PC-3 (cell line): ENCODE measurements at regions not wholly inside any gene's neighbourhood (a gene's known extent, or its start where the extent isn't known, plus 50 kb on each side); places are given as distances from the start of the nearest gene placed in this dataset.

Experiments
- ATAC-seq: fragments of 200-7000 bp; cut with Tn5 transposase; 2 replicates; pipeline ENCODE4 v1.9.1; 2020; ENCODE audit warnings: mild to moderate bottlenecking, moderate library complexity
- BruUV-seq: library from RNA; stranded (reverse); fragments of 400-500 nt; replicated peaks from 2 replicates; lab custom pipeline; 2021; lab: Mats Ljungman, UMichigan
- CTCF ChIA-PET: fragments of 300-600 bp; sonication (Branson Sonifier 250); formaldehyde crosslinking; loops from one replicate; lab custom pipeline; 2022; ENCODE audit warnings: antibody characterized with exemption; lab: Charles Lee
- POLR2A ChIA-PET: fragments of 300-600 bp; sonication (Branson Sonifier 250); formaldehyde crosslinking; loops from one replicate; lab custom pipeline; 2022; ENCODE audit warnings: antibody characterized with exemption; ENCODE audit not compliant: unreplicated experiment; lab: Charles Lee
- DNase-seq: peaks from one replicate; pipeline ENCODE4 v3.0.0-alpha.2; 2015
- H2AFZ ChIP-seq: fragments of 300-600 bp; sonication (generic); 2 replicates; pipeline ENCODE4 v1.6.0; 2016; ENCODE audit warnings: antibody characterized with exemption, low read length
- H3F3A ChIP-seq: fragments of 300-600 bp; sonication (generic); one replicate; pipeline ENCODE4 v1.6.0; 2017; ENCODE audit warnings: antibody characterized with exemption, low read length, control low read depth, mild to moderate bottlenecking; ENCODE audit not compliant: unreplicated experiment
- H3K27ac ChIP-seq: fragments of 300-600 bp; sonication (generic); 2 replicates; pipeline ENCODE4 v1.5.1; 2016; ENCODE audit warnings: mild to moderate bottlenecking, low read length
- H3K27me3 ChIP-seq: fragments of 300-600 bp; sonication (generic); 2 replicates; pipeline ENCODE4 v1.6.1; 2016; ENCODE audit warnings: low read length, mixed read lengths
- H3K36me3 ChIP-seq: fragments of 300-600 bp; sonication (generic); 2 replicates; pipeline ENCODE4 v1.6.1; 2016; ENCODE audit warnings: low read depth, mixed run types, low read length, mixed read lengths
- H3K4me1 ChIP-seq: fragments of 300-600 bp; sonication (generic); 2 replicates; pipeline ENCODE4 v1.5.1; 2016; ENCODE audit warnings: low read length; ENCODE audit not compliant: insufficient read depth
- H3K4me2 ChIP-seq: fragments of 300-600 bp; sonication (generic); 2 replicates; pipeline ENCODE4 v1.6.0; 2016; ENCODE audit warnings: low read length
- H3K4me3 ChIP-seq: fragments of 300-600 bp; sonication (generic); 2 replicates; pipeline ENCODE4 v1.5.1; 2016; ENCODE audit warnings: mild to moderate bottlenecking, low read length, mixed read lengths
- H3K79me2 ChIP-seq: fragments of 300-600 bp; sonication (generic); 2 replicates; pipeline ENCODE4 v1.6.1; 2017; ENCODE audit warnings: low read length, mixed read lengths
- H3K9ac ChIP-seq: fragments of 300-600 bp; sonication (generic); 2 replicates; pipeline ENCODE4 v1.6.0; 2016; ENCODE audit warnings: mild to moderate bottlenecking, low read length
- H3K9me2 ChIP-seq: fragments of 300-600 bp; sonication (generic); replicated peaks from 2 replicates; pipeline ENCODE4 v1.6.1; 2016; ENCODE audit warnings: mixed run types, low read length, mixed read lengths
- H3K9me3 ChIP-seq: fragments of 300-600 bp; sonication (generic); 2 replicates; pipeline ENCODE4 v1.6.1; 2016; ENCODE audit warnings: low read length, mixed read lengths
- H4K20me1 ChIP-seq: fragments of 300-600 bp; sonication (generic); 2 replicates; pipeline ENCODE4 v1.6.1; 2016; ENCODE audit warnings: low read length, mixed read lengths
- CTCF ChIP-seq: fragments of 300-600 bp; sonication (generic); conservative IDR thresholded peaks from 2 replicates; pipeline ENCODE4 v1.5.1; 2017; ENCODE audit warnings: antibody characterized with exemption, low read depth, mild to moderate bottlenecking, low read length
- EZH2 ChIP-seq: fragments of 300-600 bp; sonication (generic); IDR thresholded peaks from one replicate; pipeline ENCODE4 v1.6.1; 2017; ENCODE audit warnings: antibody characterized with exemption, mild to moderate bottlenecking, low read length; ENCODE audit not compliant: unreplicated experiment
- EZH2phosphoT487 ChIP-seq: fragments of 300-600 bp; sonication (generic); IDR thresholded peaks from 2 replicates; pipeline ENCODE4 v1.6.1; 2018; ENCODE audit warnings: mild to moderate bottlenecking, antibody characterized with exemption, low read length, borderline replicate concordance
- intact Hi-C: fragments of 100-400 bp; cut with micrococcal nuclease; formaldehyde crosslinking; loops from 2 replicates; pipeline ENCODE4 v1.9.0; 2023

DNA sequence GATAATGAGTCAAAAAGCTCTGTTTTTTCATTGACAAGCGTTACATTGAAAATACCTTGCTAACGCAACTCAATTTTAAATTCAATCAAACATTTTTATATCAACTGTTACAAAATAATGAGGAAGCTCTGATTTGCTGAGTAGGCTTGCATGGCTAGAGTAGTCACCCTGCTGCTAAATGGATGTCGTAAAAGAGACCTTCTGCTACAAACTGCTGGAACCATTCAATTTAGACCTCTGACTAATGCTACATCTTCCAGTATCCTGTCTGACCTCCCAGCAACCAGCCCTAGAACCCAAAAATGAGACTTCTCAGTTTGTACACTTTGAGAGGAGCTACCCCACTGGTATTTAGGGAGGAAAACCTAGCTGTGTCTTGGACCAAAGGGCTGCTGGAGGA, 84.0 kb upstream of the ELMO1 start:
- H3K36me3 ChIP-seq, result no peaks in the 10 kb centered on the region
- no peak overlapping the region for H3K27ac ChIP-seq
- no peak overlapping the region for H3K4me3 ChIP-seq
- intact Hi-C loops, result no loop called here
- DNase-seq (no peak), ATAC-seq (no peak)
- BruUV-seq, result no TSS peak
- H3F3A ChIP-seq, result no peaks in the 10 kb centered on the region
- H3K4me1 ChIP-seq, result no peaks in the 10 kb centered on the region
- H3K9me2 ChIP-seq, result no peaks in the 10 kb centered on the region
- H3K79me2 ChIP-seq, result no peaks in the 10 kb centered on the region
- ChIA-PET CTCF (no interaction called here), POLR2A (no interaction called here)
- no peak overlapping the region for H2AFZ ChIP-seq
- H4K20me1 ChIP-seq, result no peaks in the 10 kb centered on the region
- no peak overlapping the region for H3K9ac ChIP-seq
- H3K9me3 ChIP-seq, result 0 out of 2 replicates have a peak, but pooled peaks cover 6% of the 10 kb centered on the region
- no peaks in the 10 kb centered on the region for H3K27me3 ChIP-seq
- H3K4me2 ChIP-seq, result no peak overlapping the region
- TF ChIP-seq EZH2 (no peak), EZH2phosphoT487 (no peak), CTCF (no peak)

DNA sequence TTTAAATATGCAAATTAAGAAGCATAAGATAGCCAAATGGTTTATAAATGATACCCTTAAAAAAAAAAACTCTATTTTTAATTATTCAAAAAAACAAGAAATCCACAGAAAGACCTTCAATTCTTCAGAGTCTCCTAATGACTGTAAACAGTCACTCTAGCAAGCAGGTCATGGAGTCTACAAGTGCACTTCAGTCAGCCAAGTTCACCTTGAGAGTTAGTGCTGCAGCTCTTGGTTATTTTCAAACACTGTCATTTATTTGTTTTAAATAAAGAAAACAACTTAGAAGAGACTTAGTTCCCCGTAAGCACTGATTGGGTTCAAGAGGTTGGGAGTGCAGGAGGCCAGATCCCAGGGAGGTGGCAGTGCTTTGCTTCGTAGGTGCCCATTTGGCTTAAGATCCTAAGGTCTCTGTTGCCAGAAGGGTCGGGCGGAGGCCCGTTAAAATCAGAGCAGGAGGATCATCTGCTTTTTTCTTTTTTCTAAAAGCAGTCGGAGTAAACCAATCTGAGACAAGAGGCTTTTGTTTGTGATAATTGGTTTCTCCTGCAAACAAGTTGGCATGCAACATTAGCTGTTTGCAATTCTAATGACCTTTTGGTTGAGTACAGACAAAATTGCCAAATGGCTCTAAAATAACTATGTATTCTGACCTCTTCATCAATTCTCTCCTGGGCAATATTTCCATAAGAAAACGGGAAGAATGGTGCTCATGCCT, 86.4 kb upstream of the ELMO1 start:
- ATAC-seq (no peak), DNase-seq (no peak)
- no peak overlapping the region for H2AFZ ChIP-seq
- BruUV-seq, result no TSS peak
- no peaks in the 10 kb centered on the region for H3K9me3 ChIP-seq
- intact Hi-C loops, result no loop called here
- no peak for TF ChIP-seq CTCF
- TF ChIP-seq EZH2phosphoT487, result no peak
- TF ChIP-seq EZH2, result no peak
- H3K27me3 ChIP-seq, result no peaks in the 10 kb centered on the region
- POLR2A ChIA-PET, result no interaction called here
- H3K4me3 ChIP-seq, result no peak overlapping the region
- H3F3A ChIP-seq, result no peaks in the 10 kb centered on the region
- H3K36me3 ChIP-seq, result no peaks in the 10 kb centered on the region
- CTCF ChIA-PET, result no interaction called here
- H3K4me2 ChIP-seq, result no peak overlapping the region
- H3K9ac ChIP-seq, result no peak overlapping the region
- no peaks in the 10 kb centered on the region for H3K4me1 ChIP-seq
- no peak overlapping the region for H3K27ac ChIP-seq
- no peaks in the 10 kb centered on the region for H3K9me2 ChIP-seq
- no peaks in the 10 kb centered on the region for H4K20me1 ChIP-seq
- H3K79me2 ChIP-seq, result no peaks in the 10 kb centered on the region

DNA sequence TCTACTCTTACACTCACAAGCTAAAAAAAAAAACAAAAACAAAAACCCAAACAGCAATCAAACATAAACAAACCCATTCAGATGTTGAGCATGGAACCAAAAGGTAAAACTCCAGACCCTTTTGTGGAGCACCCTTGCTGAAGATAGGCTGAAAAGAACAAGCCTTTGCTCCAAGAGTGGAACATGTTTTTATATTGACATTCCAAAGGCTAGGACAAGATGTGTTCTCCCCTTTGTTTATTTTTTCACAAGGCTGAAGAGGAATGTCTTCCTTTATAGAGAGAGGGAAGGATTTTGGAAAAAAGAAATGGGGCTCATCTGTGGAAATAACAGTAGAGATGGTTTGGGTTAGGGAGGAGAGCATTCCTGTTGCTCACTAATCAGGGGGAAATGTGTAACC, 87.2 kb upstream of the ELMO1 start:
- no peaks in the 10 kb centered on the region for H3K9me2 ChIP-seq
- CTCF ChIA-PET, result no interaction called here
- intact Hi-C loops, result no loop called here
- H3K36me3 ChIP-seq, result no peaks in the 10 kb centered on the region
- no peaks in the 10 kb centered on the region for H4K20me1 ChIP-seq
- no peak overlapping the region for H3K4me3 ChIP-seq
- no peak overlapping the region for H3K9ac ChIP-seq
- no peaks in the 10 kb centered on the region for H3K79me2 ChIP-seq
- POLR2A ChIA-PET, result no interaction called here
- H2AFZ ChIP-seq, result no peak overlapping the region
- H3F3A ChIP-seq, result no peaks in the 10 kb centered on the region
- no peaks in the 10 kb centered on the region for H3K4me1 ChIP-seq
- no TSS peak for BruUV-seq
- no peak for ATAC-seq
- DNase-seq, result no peak
- no peaks in the 10 kb centered on the region for H3K27me3 ChIP-seq
- H3K4me2 ChIP-seq, result no peak overlapping the region
- no peaks in the 10 kb centered on the region for H3K9me3 ChIP-seq
- TF ChIP-seq EZH2 (no peak), EZH2phosphoT487 (no peak), CTCF (no peak)
- H3K27ac ChIP-seq, result no peak overlapping the region
